Epidermal melanocyte (primary cell): ENCODE measurements at regions not wholly inside any gene's neighbourhood (a gene's known extent, or its start where the extent isn't known, plus 50 kb on each side); places are given as distances from the start of the nearest gene placed in this dataset.

Experiments used
- DNase-seq: peaks from one replicate; pipeline ENCODE4 v3.0.0; 2011; ENCODE audit warnings: low spot score; ENCODE audit not compliant: insufficient read length

DNA sequence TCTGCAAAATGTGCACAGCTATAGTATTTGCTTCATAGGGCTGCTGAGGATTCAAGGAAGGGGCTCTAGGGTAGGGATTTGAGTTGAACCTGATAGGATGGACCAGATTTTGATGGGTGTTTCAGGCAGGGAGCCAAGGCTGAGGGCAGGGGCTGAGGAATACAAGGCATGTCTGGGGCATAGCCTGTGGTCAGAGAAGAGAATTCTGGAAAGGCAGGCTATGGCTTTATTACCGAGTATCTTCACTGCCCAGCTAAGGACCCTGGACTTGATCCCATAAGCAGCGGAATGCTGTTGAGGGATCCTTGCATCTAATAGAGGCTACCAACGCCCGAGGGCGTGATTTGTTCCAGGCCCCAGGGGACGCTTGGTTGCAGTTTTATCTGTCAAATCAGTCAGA, 193.0 kb upstream of the TLE3 start:
- no peak for DNase-seq

DNA sequence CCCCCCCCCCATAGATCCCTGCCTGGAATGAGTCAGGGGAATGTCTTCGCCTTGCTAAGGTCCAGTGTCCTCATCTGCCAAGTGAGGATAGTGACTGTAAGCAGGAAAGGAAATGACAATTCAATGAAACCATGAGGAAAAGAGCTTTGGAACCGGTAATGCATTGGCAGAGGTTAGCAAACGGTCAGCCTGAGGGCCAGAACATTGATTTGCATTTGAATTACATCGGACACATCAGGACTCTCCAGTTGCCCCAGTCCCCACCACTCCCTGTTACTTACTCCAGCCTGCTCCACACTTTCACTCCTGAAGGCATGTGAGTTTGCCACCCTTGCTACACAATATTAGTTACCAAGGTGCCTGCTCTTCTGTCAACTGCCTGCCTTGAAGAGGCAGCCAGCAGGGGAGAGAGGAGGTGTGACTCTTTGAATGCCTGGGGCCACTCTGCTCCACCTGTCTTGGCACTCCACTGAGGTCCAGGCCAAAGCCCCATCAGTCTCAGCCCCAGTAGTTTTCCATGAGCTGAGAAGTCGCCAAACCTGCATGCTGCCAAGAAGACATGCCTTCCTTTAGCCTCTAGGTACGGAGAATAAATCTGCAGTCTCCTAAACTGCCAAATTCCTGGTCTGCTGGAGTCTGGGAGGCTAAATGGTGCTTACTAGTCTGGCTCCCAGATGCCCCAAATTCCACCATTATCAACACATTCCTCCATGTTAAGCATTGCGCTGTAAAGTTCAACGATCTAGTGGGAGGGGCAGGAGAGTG, 191.7 kb upstream of the TLE3 start:
- peak; percentile 43 for DNase-seq

DNA sequence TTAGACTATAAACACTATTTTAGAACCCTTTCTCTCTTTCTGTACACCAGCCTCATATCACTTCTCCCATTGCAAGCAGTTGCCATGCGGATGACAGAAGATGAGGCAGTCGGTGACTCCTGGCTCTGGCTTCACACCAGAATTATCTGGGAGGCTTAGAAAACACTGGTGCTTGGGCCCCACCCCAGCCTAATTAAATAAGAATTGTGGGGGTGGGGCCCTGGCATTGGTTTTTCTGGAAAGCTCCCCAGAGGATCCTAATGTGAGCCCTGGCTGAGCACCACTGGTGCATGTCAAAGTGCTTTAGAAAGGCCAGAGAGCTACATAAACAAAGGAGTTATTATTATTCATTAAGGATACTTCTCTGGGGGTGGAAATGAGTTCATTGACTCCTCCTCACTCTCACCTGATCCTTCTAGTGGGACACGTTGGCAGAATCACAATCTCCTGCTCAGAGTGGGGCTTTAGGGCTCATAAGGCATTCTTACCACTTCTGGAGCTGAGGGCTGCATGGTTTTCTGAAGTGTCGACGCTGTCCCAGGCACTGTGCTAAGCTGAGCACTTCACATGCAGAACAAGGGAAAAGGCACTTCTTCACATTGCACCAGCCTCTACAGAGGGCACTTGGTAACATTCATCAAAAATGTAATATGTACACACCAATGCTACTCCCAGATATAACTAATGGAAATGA, 188.5 kb upstream of the TLE3 start:
- DNase-seq, result no peak

DNA sequence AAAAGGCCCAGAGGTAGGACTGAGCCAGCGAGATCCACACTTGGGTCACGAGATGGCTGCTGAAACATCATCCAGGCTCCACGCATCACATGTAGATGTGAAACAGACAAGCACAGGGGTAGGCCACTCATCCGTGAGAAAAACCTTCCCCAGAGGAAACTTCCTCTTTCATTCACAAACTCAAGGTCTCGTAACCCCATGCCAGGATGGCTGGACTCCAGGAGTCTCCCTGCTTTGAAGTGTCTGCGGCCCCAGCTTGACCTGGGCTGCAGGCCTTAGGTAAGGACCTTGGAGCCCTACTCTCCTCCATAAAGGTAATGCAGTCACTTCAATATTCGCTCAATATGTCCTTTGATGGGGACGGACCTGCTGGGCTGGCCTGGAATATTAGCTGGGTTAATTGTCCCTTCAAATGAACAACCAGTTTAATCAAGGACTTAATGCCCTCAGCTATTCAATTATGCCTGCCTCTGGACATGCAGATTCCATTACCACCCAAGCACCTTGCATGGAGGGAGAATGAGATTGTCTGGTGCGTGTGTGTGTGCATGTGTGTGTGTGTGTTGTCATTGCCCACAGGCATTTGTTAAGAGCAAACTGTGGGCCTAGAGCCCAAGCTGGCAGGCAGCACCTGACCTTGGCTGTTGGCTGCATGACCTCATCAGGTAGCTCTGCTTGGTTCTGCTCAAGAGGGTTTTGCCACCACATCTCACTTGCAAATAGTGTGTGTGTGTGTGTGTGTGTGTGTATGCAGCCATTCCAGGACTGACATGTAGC, 186.9 kb upstream of the TLE3 start:
- DNase-seq, result no peak

DNA sequence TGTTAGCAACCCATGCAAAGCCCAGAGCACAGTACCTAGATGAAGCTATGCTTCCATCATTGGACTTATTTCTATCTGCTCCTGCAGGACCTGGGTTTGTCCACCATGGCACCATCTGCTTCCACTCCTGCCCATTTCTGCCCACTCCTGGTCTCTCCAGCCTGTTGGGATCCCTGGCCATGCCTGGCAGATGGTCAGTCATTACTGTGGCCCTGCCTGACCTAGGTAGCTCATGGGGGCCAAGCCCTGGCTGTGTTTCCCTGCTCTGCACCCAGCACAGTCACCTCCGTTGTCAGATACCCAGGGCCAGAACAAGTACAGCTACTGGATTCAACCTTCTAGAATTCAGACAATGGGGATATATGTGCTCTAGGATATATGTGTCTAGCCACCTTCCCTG, 185.8 kb upstream of the TLE3 start:
- DNase-seq, result no peak

DNA sequence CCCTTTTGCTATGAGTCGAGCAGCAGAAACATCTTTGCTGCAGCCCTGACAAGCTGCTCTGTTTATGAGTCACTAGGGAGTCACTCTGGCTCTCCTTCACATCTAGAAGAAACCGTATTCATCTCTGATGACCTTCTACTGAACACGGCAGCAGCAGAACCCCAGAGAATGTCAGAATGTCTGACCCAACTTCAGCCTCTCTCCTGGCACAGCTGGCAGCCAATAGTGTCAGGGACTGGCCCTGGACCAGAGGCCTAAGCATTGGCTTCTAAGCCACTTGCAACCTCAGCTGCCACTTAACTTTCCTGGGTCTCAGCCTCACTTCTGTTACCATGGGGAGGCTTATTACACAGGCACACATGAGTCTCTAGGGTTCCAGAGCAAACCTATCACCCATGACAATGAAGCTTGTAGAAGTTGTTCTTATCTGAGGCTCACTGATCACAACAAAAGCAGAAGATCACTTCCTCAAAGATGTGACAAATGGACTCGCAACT, 184.1 kb upstream of the TLE3 start:
- no peak for DNase-seq

DNA sequence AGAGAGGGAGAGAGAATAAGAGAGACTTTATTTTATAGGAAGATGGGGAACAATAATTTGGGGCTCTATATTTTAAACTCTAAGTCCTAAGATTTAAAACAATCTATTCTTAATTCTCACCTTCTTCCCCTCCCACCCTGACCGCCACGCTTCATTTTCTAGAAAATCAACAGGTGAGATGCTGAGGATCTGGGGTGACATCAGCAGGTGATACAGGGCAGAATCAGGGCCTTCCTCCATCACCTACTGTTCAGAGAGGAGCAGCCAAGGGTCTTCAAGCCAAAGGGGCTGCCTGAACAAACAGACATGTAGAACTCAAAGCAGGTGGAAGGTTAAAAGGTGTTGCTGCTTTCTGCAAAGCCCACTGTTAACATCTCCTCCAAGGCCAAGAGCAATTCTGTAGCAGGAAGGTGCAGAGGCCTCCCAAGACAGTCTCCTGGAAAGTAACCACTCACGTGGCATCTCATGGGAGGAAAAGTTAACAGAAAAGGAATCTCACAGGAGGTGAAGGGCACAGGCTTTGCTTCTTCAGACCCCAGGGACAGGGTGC, 183.6 kb upstream of the TLE3 start:
- DNase-seq, result no peak

DNA sequence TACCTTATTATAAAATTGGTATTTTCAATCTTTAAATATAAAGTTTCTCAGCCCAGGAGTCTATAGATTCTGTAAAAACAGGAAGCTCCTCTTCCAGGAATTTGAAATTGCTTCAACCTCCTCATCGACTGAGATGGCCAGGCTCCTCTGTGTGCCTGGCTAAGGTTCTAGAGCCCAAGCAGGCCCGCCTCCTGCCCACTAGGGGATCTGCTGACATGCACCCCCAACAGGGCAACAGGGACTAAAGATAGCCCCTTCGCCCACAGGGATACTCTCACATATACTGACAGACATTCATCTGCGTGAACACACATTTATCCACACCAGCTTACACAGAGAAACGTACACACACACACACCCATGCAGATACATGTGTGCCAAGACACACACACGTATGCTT, 183.1 kb upstream of the TLE3 start:
- no peak for DNase-seq

DNA sequence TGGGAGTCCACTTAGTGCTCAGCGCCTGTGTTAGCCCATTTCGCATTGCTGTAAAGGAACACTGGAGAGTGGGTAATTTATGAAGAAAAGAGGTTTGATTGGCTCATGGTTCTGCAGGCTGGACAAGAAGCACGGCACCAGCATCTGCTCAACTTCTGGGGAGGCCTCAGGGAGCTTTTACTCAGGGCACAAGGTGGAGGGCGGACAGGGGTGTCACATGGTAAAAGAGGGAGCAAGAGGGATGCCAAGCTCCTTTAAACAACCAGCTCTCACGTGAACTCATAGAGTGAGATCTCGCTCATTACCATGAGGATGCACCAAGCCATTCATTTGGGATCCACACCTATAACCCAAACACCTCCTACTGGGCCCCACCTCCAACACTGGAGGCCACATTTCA, 181.4 kb upstream of the TLE3 start:
- DNase-seq, result no peak

DNA sequence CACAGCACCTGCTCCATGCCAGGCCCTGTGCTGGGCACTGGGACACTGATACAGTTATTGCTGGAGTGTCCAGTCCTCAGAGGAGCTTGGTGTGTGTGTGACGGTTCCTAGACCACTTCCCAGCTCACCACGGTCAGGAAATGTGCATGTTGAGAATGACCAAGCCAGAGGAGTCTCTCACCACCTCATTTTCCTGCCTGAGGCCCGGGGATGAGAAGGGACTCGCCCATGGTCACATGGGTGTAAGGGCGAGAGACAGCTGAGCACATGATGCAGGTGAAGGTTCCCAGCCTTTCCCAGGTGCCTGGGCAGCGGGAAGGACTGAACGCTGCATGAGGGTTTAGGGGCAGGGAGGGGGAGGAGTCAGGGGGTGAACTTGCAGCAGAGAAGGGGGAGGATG, 180.9 kb upstream of the TLE3 start:
- no peak for DNase-seq

DNA sequence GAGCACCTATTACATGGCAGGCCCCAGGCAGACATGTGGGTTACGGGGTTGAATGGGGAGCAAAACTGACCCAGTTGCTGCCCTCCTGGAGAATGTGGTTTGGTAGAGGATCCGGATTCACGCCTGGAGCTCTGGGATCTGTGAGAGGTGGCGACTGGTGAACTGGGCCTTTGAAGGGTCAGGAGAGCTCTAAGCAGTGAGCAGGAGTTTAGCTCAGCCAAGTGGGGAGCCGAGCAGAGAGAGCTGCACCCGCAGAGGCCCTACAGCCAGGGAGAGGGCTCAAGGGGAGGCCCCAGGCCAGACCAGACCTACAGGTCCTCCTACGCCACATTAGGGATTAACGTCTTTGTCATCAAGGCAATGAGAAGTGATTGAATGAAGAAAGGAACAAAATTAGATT, 179.8 kb upstream of the TLE3 start:
- no peak for DNase-seq

DNA sequence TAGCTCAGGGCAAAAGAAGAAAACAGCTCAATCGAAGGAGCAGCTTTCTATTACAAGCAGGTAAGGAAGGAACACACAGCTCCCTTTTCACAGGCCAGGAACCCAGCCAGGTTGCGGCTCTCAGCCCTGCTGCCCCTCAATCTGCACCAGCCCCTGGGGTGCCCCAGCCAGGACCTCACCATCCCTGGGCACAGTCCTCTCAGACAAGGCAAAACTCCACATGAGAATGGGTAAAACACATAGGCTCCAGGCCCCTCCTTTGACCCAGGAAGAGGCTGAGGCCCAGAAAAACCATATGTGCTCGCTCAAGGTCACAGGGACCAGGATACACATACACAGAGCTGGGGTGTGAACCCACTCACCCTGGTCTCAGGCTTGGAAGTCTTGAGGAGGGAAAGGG, 178.7 kb upstream of the TLE3 start:
- no peak for DNase-seq

DNA sequence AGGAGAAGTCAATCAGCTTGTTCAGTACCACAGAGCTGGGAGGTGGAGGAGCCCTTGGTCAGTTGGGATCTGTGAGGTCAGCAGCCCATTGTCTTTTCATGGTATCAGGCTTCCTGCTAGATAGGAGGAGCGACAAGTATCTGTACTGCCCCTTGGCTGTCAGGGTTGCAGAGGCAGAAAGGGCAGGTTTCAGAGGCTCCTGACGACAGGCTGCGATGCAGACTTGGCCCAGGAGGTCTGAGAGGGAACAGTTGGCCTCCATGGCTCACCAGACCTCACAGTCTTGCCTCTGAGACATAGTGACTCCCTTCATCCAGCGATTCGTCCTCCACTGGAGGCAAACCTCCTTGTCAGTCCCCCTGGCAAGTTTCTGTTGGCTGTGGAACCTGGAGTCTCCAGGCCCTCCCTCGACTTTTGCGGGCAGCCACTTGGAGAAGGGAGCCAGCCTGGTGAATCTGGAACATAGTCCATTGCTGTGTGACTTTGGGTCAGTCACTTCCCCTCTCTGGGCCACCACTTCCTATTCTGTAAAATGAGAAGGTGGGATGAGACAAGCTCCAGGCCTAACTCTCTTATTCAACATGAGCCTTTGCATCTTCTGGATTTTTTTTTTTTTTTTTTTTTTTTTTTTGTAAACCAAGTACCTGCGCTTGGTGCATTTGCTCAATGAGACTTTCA, 177.9 kb upstream of the TLE3 start:
- DNase-seq, result no peak

DNA sequence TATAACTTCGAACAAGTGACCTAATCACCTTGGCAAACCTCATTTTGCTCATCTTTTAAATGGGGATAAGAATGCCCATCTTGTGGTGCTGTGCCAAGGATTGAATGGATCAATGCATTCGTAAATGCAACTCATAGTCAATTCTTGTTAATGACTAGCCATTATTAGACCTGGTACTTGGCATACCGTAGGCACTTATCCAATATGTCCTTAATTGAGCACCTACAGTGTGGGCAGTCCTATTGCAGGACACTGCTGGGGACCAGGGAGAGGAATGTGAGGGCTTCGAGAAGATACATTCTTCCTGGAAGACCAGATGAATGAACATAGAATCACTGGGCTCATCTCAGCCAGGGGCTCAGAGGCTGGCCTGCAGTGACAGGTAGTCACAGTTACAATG, 177.2 kb upstream of the TLE3 start:
- no peak for DNase-seq

DNA sequence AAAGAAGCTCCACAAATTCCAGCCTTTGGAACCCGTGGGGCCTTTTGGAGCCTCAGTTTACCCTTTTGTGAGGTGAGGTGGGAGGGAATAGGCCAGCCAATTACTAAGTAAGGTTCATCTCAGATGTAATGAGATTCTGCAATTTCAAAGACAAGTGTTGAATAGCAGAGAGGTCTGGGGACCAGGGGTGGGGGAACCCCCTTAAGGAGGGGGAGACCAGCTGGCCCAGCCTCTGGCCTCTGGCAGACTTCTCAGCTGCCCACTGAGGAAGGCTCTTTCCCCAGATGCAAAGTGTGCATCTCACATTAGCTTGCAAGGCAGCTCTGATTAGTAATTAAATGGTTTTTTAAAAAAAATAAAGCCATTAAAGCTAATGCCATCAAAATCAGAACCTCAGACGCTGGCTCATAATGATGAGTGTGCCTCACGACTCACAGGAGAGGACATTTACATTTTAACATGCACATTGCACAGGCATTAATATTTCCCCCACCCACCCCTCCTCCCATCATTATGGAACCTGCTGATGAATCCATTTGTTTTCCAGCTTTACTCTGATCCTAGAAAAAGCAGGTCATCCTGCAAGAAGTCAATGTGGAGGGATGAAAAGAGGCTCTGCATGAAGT, 176.7 kb upstream of the TLE3 start:
- DNase-seq, result no peak

DNA sequence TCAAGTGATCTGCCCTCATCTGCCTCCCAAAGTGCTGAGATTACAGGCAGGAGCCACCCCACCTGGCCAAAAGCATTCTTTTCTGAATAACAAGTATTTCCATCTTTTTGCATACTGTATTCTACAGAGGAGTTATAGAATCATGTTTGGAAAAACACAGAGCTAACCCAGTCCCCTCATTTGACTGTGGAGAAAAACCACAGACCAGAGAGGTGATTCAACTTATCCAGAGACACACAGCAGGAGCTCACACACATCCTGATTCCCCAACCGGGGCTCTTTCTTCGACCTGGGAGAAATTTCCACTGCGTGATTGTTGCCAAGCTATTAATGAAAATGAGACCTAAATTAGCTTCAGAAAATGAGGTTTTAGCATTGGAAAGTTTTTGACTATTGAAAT, 176.1 kb upstream of the TLE3 start:
- no peak for DNase-seq

DNA sequence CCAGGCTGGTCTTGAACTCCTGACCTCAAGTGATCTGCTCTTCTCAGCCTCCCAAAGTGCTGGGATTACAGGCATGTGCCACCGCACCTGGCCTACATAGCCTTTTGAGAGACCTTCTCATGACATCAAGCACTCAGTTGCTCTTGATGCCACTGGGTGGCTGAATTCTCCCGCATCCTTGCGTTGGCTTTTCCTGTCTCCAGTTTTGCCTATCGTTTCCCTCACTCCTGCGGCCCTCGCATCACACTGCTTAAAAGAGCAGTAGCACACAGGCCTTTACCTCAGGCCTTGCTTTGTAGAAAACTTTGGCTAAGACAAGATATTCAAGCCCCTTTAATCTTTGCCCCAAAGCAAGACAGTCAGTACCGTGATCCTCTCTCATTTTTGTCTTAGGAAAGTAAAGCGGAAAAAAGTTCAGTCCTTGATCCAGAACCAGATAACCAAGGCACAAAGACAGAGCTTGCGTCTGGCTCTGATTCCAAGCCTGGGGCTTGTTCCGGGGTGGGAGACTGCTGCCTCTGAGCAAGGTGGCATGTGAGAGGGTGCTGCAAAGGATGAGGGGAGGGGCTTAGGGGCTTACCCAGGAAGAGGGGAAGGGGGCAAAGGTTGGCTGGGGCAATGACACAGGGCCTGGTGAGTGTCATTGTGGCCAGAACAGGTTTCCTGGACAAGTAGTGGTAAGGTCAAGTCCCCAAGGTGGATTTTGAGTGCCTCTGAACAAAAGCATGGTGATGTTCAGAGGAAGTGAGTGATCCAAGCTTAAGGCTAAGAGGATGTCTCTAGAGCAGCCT, 175.0 kb upstream of the TLE3 start:
- no peak for DNase-seq

DNA sequence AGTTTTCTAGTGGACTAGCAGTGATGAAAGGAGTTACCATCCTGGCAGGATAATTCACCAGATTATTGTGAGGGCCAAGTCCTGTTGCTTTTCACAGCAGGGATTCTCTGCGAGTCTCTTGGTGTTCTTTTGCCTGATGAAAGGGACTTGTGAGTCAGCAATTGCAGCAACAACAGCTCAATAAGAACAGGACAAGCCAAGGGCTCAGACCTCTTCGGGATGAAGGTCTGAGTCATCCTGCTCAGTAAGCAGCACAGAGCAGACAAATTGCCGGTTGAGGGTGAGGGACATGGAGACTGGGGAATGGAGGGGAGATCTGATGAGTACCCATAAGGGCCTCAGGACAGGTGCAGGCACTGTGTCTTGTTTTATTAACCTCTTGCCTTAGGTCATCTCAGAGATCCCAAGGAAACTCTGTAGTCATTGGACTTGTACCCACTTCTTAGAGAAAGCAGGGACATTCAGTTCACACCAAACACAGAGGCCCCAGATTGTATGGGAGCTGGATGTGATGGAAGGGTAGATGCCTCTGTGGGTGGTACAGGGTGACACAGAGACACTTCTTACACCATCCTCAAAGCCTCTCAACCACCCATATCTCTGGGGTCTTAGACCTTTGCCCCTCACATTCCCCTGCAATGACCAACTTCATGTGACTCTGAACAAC, 173.8 kb upstream of the TLE3 start:
- peak; percentile 84 for DNase-seq

DNA sequence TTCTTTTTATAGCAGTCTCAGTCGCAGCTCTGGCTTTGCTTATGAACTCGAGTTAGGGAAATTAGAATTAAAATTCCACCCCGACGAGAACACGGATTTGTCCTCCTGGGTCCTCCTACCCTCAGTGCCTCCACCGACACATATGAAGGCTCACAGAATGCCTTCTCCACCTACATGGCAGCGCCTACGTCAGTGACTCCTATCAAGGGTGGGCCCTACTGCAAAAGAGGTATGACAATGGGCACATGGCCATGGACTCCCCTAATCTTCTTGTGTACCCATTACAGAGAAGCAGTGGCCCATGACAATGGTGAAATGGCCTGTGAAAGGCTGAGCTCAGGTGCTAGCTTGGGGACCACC, 173.0 kb upstream of the TLE3 start:
- no peak for DNase-seq
